Right ventricle myocardium inferior (tissue), 1 donor: ENCODE measurements at regions not wholly inside any gene's neighbourhood (a gene's known extent, or its start where the extent isn't known, plus 50 kb on each side); places are given as distances from the start of the nearest gene placed in this dataset.

ENCODE experiments used
- ATAC-seq: fragments of 200-7000 bp; cut with Tn5 transposase; one replicate; pipeline ENCODE4 v1.9.1; 2020; ENCODE audit warnings: mild to moderate bottlenecking, moderate library complexity
- DNase-seq: peaks from one replicate; pipeline ENCODE4 v3.0.0; 2021; ENCODE audit errors: missing footprints
- intact Hi-C: fragments of 100-400 bp; cut with DNase I; formaldehyde crosslinking; loops from one replicate; pipeline ENCODE4 v1.11.0; 2022
- donor health status: DM: no; HTN: yes; CAD: no; lungs with severe emphysema.

GRCh38 chr13:104900191-104900817 is 1635.2 kb downstream of the EFNB2 start:
- DNase-seq (no peak), ATAC-seq (no peak)
- intact Hi-C loops, result no loop called here

DNA sequence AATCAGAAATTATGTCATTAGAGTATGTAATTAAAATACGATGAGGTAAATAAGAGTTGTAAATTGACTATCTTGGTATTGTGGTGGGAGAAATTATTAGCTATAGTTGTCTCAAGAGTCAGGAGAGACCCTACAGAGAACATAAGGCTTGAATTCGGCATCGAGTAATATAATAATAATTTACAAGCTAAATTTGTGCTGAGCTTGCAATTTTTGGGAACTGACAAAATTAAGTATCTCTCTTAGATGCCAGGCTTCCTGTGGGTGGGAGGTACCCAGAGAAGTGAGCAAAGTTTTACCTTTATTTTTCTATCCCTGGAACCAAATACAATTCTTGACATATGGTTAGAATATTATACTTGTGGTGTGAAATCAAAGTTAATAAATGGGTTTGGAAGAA is 1637.0 kb downstream of the EFNB2 start:
- intact Hi-C loops, result no loop called here
- DNase-seq (no peak), ATAC-seq (no peak)

- DNase-seq (no peak), ATAC-seq (no peak)
- intact Hi-C loops, result no loop called here
Measured at GRCh38 chr13:104895521-104895920, 1639.9 kb downstream of the EFNB2 start.

- DNase-seq (no peak), ATAC-seq (no peak)
- intact Hi-C loops, result no loop called here
Measured at GRCh38 chr13:104875038-104875754, 1660.3 kb downstream of the EFNB2 start.

GRCh38 chr13:104872153-104872552 is 1663.3 kb downstream of the EFNB2 start:
- intact Hi-C loops, result no loop called here
- DNase-seq, result no peak
- ATAC-seq, result no peak

- ATAC-seq (no peak), DNase-seq (no peak)
- intact Hi-C loops, result no loop called here
Measured at GRCh38 chr13:104871456-104871855, 1664.0 kb downstream of the EFNB2 start.

- DNase-seq, result no peak
- intact Hi-C loops, result no loop called here
- ATAC-seq, result no peak
Measured at GRCh38 chr13:104869501-104869900, 1666.0 kb downstream of the EFNB2 start.

DNA sequence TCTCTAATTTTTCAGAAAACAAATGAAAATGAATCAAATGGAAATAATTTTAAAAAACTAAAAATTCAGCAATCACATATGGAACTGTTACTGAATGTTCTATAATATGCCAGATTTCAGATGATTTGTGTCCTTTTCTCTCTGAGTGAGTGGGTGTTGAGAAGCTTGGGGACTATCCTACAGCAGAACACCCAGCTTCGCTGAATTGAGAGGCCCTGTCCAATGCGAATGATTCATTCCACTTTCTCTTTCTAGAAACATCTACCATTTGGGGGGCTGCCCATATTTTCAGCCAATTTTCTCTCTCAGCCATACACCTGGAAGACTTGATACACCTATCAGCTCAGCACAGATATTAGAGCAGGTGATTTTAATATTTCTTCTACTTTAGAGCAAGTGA is 1666.7 kb downstream of the EFNB2 start:
- ATAC-seq (no peak), DNase-seq (no peak)
- intact Hi-C loops, result no loop called here

GRCh38 chr13:104855581-104855980 is 1679.9 kb downstream of the EFNB2 start:
- intact Hi-C loops, result no loop called here
- no peak for ATAC-seq

GRCh38 chr13:104854698-104855097 is 1680.8 kb downstream of the EFNB2 start:
- intact Hi-C loops, result no loop called here
- ATAC-seq (no peak), DNase-seq (no peak)

More at GRCh38 chr13:104855581-104855980, 1679.9 kb downstream of the EFNB2 start:
- no peak for DNase-seq

- DNase-seq (no peak), ATAC-seq (no peak)
- intact Hi-C loops, result no loop called here
Measured at GRCh38 chr13:104854007-104854406, 1681.5 kb downstream of the EFNB2 start.

- intact Hi-C loops, result no loop called here
- ATAC-seq (no peak), DNase-seq (no peak)
Measured at GRCh38 chr13:104847922-104848321, 1687.5 kb downstream of the EFNB2 start.

GRCh38 chr13:104843401-104843800 is 1692.1 kb downstream of the EFNB2 start:
- ATAC-seq (no peak), DNase-seq (no peak)
- intact Hi-C loops, result no loop called here

DNA sequence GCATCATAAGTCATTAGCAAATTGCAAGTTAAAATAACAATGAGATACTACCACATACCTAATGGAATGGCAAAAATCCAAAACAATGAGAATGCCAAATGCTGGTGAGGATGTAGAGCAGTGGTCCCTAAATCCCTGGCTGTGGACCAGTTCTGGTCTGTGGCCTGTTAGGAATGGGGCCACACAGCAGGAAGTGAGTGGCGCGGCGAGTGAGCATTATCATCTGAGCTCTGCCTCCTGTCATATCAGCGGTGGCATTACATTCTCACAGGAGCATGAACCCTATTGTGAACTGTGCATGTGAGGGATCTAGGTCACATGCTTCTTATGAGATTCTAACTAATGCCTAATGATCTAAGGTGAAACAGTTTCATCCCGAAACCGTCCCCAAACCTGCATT is 1694.4 kb downstream of the EFNB2 start:
- intact Hi-C loops, result no loop called here
- DNase-seq, result no peak
- ATAC-seq, result no peak

DNA sequence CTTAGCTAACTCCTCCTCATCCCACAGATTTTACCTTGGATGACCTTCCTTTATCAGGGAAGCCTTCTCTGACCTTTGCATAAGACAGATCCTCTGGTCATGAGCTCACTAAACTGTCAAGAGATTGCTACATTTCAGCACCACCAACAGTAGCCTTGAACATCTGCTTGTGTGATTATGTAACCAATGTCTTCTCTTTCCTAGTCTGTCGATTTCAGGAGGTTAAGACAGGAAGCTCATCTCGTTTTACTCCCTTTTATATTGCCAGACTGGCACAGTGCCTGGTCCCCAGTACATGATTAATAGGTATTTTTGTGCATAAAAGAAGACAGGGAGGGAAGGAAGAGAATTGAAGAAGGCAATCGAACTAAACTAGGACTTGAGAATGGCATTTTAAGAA is 1697.7 kb downstream of the EFNB2 start:
- no peak for ATAC-seq
- intact Hi-C loops, result no loop called here
- DNase-seq, result no peak

- ATAC-seq, result no peak
- DNase-seq, result no peak
- intact Hi-C loops, result no loop called here
Measured at GRCh38 chr13:104833221-104833620, 1702.2 kb downstream of the EFNB2 start.

GRCh38 chr13:104832231-104832630 is 1703.2 kb downstream of the EFNB2 start:
- intact Hi-C loops, result no loop called here
- DNase-seq, result no peak
- ATAC-seq, result no peak

DNA sequence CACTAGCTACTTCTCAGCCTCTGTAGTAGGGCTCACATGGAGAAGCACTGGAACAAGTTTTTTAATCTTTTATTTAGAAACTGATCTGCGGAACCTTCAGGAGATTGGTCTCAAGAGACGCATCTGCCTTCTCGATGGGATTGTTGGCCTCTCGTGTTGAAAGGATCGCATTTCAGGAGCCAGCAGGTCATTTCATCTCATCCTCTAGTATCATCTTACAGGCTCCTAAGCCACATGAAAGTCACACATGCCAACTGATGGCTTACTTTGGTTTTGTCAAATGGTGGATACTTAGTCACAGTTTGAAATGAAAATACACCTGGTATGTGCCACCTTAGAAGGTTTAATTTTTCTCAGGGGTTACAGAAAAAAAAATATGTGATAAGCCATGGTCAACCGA is 1703.6 kb downstream of the EFNB2 start:
- DNase-seq (no peak), ATAC-seq (no peak)
- intact Hi-C loops, result no loop called here

DNA sequence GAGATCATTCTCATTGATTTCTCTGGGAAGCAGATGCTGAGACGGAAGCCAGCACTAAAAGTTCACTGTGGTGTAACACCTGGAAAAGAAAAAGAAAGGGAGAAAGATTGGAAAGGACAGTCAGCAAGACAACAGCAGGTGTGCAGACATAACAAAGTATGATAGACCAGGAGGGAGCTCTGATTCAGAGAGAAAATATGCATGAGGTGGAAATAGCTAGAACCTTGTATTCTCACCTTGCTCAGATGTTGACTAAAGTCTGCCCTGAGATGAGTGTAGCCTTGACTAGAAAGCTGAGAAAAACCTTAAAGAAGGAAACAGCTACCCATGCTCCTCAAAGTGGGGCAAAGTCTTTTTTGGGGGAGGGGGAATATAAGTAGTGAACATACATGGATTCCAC is 1711.8 kb downstream of the EFNB2 start:
- ATAC-seq (no peak), DNase-seq (no peak)
- intact Hi-C loops, result no loop called here

DNA sequence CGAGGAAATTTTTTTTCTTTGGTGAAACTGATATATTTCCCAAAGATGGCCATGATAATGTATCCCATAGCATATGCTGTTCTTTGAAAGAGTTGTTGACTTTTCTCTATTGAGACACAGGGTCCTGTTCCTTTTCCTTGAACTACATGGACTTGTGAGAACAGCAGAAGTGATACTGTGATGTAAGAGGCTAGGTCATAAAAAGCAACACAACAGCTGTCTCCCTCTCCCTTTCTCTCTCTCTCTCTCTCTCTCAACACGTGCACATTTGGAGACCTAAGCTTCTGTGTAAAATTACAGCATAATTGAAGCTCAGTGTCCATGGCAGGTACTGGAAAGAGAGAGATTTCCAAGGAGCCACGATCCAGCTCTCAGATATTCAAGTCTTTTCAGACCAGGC is 1712.4 kb downstream of the EFNB2 start:
- intact Hi-C loops, result no loop called here
- no peak for DNase-seq
- ATAC-seq, result no peak

- intact Hi-C loops, result no loop called here
- ATAC-seq (no peak), DNase-seq (no peak)
Measured at GRCh38 chr13:104817271-104817670, 1718.2 kb downstream of the EFNB2 start.
